Heart left ventricle (tissue), 16 donors: ENCODE measurements at regions not wholly inside any gene's neighbourhood (a gene's known extent, or its start where the extent isn't known, plus 50 kb on each side); places are given as distances from the start of the nearest gene placed in this dataset.

Experiments
- ATAC-seq, 4 donors: fragments of 200-7000 bp; cut with Tn5 transposase; one replicate each; pipeline ENCODE4 v1.9.1; 2020 to 2022; ENCODE audit warnings: moderate library complexity in 4 of 4, mild to moderate bottlenecking in 3 of 4, moderate number of reproducible peaks in 1 of 4
- DNase-seq, 5 donors: peaks; one replicate each; pipeline ENCODE4 v3.0.0-alpha.2; 2020
- H3K27ac ChIP-seq, 12 donors: fragments of 200-600 bp; sonication (generic) in 4 of 12; one replicate each; pipeline versions ENCODE4 v1.5.0 to v1.8.0; 2016 to 2022; ENCODE audit warnings: mild to moderate bottlenecking in 2 of 12
- H3K27me3 ChIP-seq, 9 donors: fragments of 200-600 bp; sonication (generic) in 2 of 9; one replicate each; pipeline versions ENCODE4 v1.5.1 to v1.8.0; 2016 to 2022; ENCODE audit warnings: mild to moderate bottlenecking in 3 of 9
- H3K36me3 ChIP-seq, 9 donors: fragments of 200-600 bp; sonication (generic) in 2 of 9; one replicate each; pipeline versions ENCODE4 v1.5.0 to v1.8.0; 2018 to 2022; ENCODE audit warnings: mild to moderate bottlenecking in 2 of 9
- H3K4me1 ChIP-seq, 12 donors: fragments of 200-600 bp; sonication (generic) in 4 of 12; one replicate each; pipeline versions ENCODE4 v1.5.0 to v1.8.0; 2016 to 2022; ENCODE audit warnings: mild to moderate bottlenecking in 3 of 12
- H3K4me3 ChIP-seq, 12 donors: fragments of 200-600 bp; sonication (generic) in 4 of 12; one replicate each; pipeline versions ENCODE4 v1.5.0 to v1.8.0; 2017 to 2022; ENCODE audit warnings: mild to moderate bottlenecking in 9 of 12, moderate library complexity in 4 of 12
- H3K9me3 ChIP-seq, 12 donors: fragments of 200-600 bp; sonication (generic) in 4 of 12; one replicate each; pipeline versions ENCODE4 v1.5.0 to v1.8.0; 2016 to 2022; ENCODE audit warnings: mild to moderate bottlenecking in 1 of 12
- POLR2A ChIP-seq, 2 donors: fragments of 450-650 bp; IDR thresholded peaks; one replicate each; pipeline ENCODE4 v1.6.1; 2017; ENCODE audit warnings: antibody characterized with exemption in 2 of 2, mild to moderate bottlenecking in 2 of 2, moderate library complexity in 2 of 2
- WGBS, 4 donors: extraction: QIAGEN DNeasy Blood & Tissue Kit in 2 of 4; methylation state at CpG; one replicate each; pipeline versions ENCODE4 v1.1.5 to v1.1.7; 2013 to 2018; 5-methylcytosine and 5-hydroxymethylcytosine counted together
- intact Hi-C, 10 donors: fragments of 100-400 bp; cut with DNase I; formaldehyde crosslinking; loops; one replicate each; pipeline versions ENCODE4 v1.11.1 to v1.14.2; 2022
- TF ChIP-seq, protein P1 (sequence below), 12 donors: fragments of 200-600 bp; sonication (generic) in 4 of 12; IDR thresholded peaks; one replicate each; pipeline versions ENCODE4 v1.5.0 to v1.8.0; 2018 to 2022; ENCODE audit warnings: antibody characterized with exemption in 12 of 12, mild to moderate bottlenecking in 5 of 12
- donor health status: ischemic (EF 13 %, LVEDD 7.1; RV severe dilation, severe dysfunction).
- donor health status: healthy with polysubstance abuse.
- donor health status: DM: no; HTN: yes; CAD: no.
- donor health status: DM: no; HTN: no; CAD: no.
- donor health status: ischemic (EF 25% LVEDD 6.9; RV normal size, moderate dysfunction).
- donor health status: ischemic (EF 25% LVEDD 5.7; RV mildly dilated, moderate dysfunction).
- donor health status: healthy.
- donor health status: DM: yes; HTN: yes; CAD: no.
- donor health status: ischemic (EF 35%, LVEDD 5.7; RV mildly dilated, moderate dysfunction).
- donor health status: nonischemic (EF 11% LVEDD 7.7; RV severe dilation, severe dysfunction).
- donor health status: DM: yes; HTN: yes; CAD: no.
- donor health status: PGD.
- donor health status: ischemic (EF 29% LVEDD 5.4; RV normal size, mild dysfunction).
- donor health status: nonischemic (EF 23%, LVEDD 6.1; RV moderate dilation, normal function).

DNA sequence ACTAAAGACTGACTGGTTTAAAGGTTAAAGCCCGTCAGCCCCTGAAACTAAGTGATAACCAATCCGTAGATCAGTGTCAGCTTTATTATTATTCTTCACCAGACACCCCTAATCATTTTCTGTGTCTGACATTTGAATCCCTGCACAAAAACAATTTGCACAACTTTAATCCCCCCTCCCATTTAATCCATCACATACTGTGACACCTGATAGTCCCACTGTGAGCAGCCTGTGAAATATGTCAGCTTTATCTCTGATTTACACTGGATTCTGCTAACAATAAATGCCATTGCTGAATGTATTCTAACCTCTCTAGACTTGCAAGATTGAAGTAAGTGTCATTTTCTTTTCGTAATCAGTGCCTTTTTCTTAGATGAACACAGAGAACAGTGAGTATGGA, 2089.0 kb upstream of the RAG2 start:
- H3K27ac ChIP-seq = no peak overlapping the region
- no peaks in the 10 kb centered on the region for H3K36me3 ChIP-seq
- DNase-seq (no peak), ATAC-seq (no peak)
- H3K9me3 ChIP-seq = no peaks in the 10 kb centered on the region
- WGBS, 4 donors = 43 to 56% (median 46%) methylated on average over 3 of the region's 3 CpGs
- no peaks in the 10 kb centered on the region for H3K4me1 ChIP-seq
- TF ChIP-seq, protein P1, sequence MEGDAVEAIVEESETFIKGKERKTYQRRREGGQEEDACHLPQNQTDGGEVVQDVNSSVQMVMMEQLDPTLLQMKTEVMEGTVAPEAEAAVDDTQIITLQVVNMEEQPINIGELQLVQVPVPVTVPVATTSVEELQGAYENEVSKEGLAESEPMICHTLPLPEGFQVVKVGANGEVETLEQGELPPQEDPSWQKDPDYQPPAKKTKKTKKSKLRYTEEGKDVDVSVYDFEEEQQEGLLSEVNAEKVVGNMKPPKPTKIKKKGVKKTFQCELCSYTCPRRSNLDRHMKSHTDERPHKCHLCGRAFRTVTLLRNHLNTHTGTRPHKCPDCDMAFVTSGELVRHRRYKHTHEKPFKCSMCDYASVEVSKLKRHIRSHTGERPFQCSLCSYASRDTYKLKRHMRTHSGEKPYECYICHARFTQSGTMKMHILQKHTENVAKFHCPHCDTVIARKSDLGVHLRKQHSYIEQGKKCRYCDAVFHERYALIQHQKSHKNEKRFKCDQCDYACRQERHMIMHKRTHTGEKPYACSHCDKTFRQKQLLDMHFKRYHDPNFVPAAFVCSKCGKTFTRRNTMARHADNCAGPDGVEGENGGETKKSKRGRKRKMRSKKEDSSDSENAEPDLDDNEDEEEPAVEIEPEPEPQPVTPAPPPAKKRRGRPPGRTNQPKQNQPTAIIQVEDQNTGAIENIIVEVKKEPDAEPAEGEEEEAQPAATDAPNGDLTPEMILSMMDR (IDR thresholded peaks at IDR 0.05) = no peak
- TF ChIP-seq POLR2A (IDR thresholded peaks at IDR 0.05) = no peak
- no peaks in the 10 kb centered on the region for H3K27me3 ChIP-seq
- H3K4me3 ChIP-seq = no peak overlapping the region
- intact Hi-C loops = no loop called here

DNA sequence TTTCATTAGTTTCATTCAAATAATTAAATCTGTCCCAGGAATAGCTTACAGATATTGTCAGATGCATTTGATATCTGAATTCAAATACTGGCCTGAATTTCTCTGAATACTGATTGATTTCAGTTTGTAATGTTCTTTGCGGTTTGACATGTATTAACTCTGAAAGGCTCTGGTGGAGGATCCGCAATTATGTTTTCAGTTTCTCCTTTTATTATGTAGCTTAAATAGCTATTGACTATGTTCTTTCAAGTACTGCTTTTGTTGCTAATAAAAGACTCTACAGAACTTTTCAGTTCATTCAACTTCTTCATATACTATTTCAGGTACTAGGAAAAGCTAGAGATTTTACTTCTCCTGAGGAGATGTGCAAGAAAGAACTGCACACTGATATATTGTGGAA, 2085.4 kb upstream of the RAG2 start:
- Histone ChIP-seq H3K4me1 (no peaks in the 10 kb centered on the region), H3K36me3 (no peaks in the 10 kb centered on the region), H3K27ac (no peak overlapping the region), H3K4me3 (no peak overlapping the region), H3K9me3 (no peaks in the 10 kb centered on the region), H3K27me3 (no peaks in the 10 kb centered on the region)
- no peak for DNase-seq
- intact Hi-C loops = no loop called here
- no peak for TF ChIP-seq POLR2A (IDR thresholded peaks at IDR 0.05)
- TF ChIP-seq, protein P1 (IDR thresholded peaks at IDR 0.05) = no peak
- no peak for ATAC-seq
- WGBS, 4 donors = 93 to 97% (median 96%) methylated on average over 2 of the region's 2 CpGs

- 73 to 84% (median 81%) methylated on average over 2 of the region's 2 CpGs for WGBS, 4 donors
- no peaks in the 10 kb centered on the region for H3K36me3 ChIP-seq
- no peak for ATAC-seq
- no peak for DNase-seq
- intact Hi-C loops = no loop called here
- H3K27me3 ChIP-seq = no peaks in the 10 kb centered on the region
- H3K4me1 ChIP-seq = no peaks in the 10 kb centered on the region
- TF ChIP-seq, protein P1 (IDR thresholded peaks at IDR 0.05) = no peak
- no peak for TF ChIP-seq POLR2A (IDR thresholded peaks at IDR 0.05)
- H3K27ac ChIP-seq = no peak overlapping the region
- no peak overlapping the region for H3K4me3 ChIP-seq
- H3K9me3 ChIP-seq = peaks cover 0 to 3% (median 0%) of the 10 kb centered on the region in 12 donors
Observed at GRCh38 chr11:38680746-38681145, 2082.7 kb upstream of the RAG2 start.

DNA sequence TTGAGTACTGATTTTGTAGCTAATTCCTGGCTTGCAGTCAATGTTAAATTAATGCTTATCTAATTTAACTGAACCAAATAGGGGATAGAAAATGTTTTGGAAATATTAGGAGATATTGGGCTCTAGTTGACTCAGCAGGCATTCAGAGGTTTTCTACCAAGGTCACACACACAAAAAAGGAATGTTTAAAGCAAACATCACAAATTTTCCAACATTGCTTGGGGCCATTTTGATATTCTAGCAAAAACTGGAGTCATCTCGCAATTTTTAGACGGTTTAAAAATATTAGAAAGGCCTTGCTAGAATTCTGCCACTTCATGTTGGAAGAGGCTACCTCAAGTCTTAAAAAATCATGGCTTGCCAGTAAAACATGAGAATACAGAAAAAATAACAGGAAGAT, 2082.1 kb upstream of the RAG2 start:
- no peak overlapping the region for H3K27ac ChIP-seq
- H3K4me3 ChIP-seq = no peak overlapping the region
- ATAC-seq = no peak
- peaks cover 0 to 6% (median 0%) of the 10 kb centered on the region in 12 donors for H3K9me3 ChIP-seq
- H3K36me3 ChIP-seq = no peaks in the 10 kb centered on the region
- intact Hi-C loops = no loop called here
- DNase-seq = no peak
- WGBS, 4 donors = 83 to 93% (median 85%) methylated on average over 2 of the region's 2 CpGs
- H3K27me3 ChIP-seq = no peaks in the 10 kb centered on the region
- TF ChIP-seq, protein P1 (IDR thresholded peaks at IDR 0.05) = no peak
- H3K4me1 ChIP-seq = no peaks in the 10 kb centered on the region
